Neuron (in vitro differentiated cells): ENCODE measurements at regions not wholly inside any gene's neighbourhood (a gene's known extent, or its start where the extent isn't known, plus 50 kb on each side); places are given as distances from the start of the nearest gene placed in this dataset.
"Not testable (repeated sequence)": the region's sequence is repeated elsewhere in the genome, so short reads cannot be mapped to it uniquely, and the experiment has no call there.

Experiments
- H2AFZ ChIP-seq: one replicate; pipeline ENCODE4 v1.6.1; 2013; ENCODE audit warnings: low read depth, mild to moderate bottlenecking, inconsistent platforms, low read length, moderate library complexity
- H3K27me3 ChIP-seq: one replicate; pipeline ENCODE4 v1.6.1; 2013; ENCODE audit warnings: low read length; ENCODE audit not compliant: insufficient read depth
- H3K36me3 ChIP-seq: one replicate; pipeline ENCODE4 v1.6.1; 2013; ENCODE audit warnings: low read length; ENCODE audit not compliant: insufficient read depth
- H3K4me1 ChIP-seq: one replicate; pipeline ENCODE4 v1.6.1; 2013; ENCODE audit warnings: low read length; ENCODE audit not compliant: insufficient read depth
- H3K4me3 ChIP-seq: 2 replicates; pipeline ENCODE4 v1.5.1; 2013; ENCODE audit warnings: mild to moderate bottlenecking, low read length, moderate library complexity
- H3K9me3 ChIP-seq: one replicate; pipeline ENCODE4 v1.6.1; 2013; ENCODE audit warnings: low read length

- H3K9me3 ChIP-seq, result no peaks in the 10 kb centered on the region
- H2AFZ ChIP-seq, result no peak overlapping the region
- H3K4me3 ChIP-seq, result no peak overlapping the region
- no peaks in the 10 kb centered on the region for H3K4me1 ChIP-seq
- no peaks in the 10 kb centered on the region for H3K36me3 ChIP-seq
- no peaks in the 10 kb centered on the region for H3K27me3 ChIP-seq
These were observed 105.4 kb downstream of the RFX6 start for GRCh38 chr6:116982401-116982800.

- Histone ChIP-seq H3K36me3 (no peaks in the 10 kb centered on the region), H3K4me3 (no peak overlapping the region), H3K4me1 (no peaks in the 10 kb centered on the region), H3K27me3 (no peaks in the 10 kb centered on the region), H2AFZ (no peak overlapping the region), H3K9me3 (no peaks in the 10 kb centered on the region)
These were observed 106.3 kb downstream of the RFX6 start for GRCh38 chr6:116983375-116983774.

- Histone ChIP-seq H3K4me1 (no peaks in the 10 kb centered on the region), H3K27me3 (no peaks in the 10 kb centered on the region), H3K4me3 (no peak overlapping the region), H2AFZ (no peak overlapping the region), H3K36me3 (no peaks in the 10 kb centered on the region), H3K9me3 (no peaks in the 10 kb centered on the region)
These were observed 109.8 kb downstream of the RFX6 start for GRCh38 chr6:116986819-116987218.

GRCh38 chr6:116990679-116991078, 113.6 kb downstream of the RFX6 start:
- Histone ChIP-seq H3K9me3 (no peaks in the 10 kb centered on the region), H3K27me3 (no peaks in the 10 kb centered on the region), H3K4me1 (no peaks in the 10 kb centered on the region), H3K36me3 (no peaks in the 10 kb centered on the region), H3K4me3 (no peak overlapping the region), H2AFZ (no peak overlapping the region)

- H2AFZ ChIP-seq, result no peak overlapping the region
- no peaks in the 10 kb centered on the region for H3K4me1 ChIP-seq
- H3K36me3 ChIP-seq, result no peaks in the 10 kb centered on the region
- H3K4me3 ChIP-seq, result no peak overlapping the region
- no peaks in the 10 kb centered on the region for H3K9me3 ChIP-seq
- H3K27me3 ChIP-seq, result no peaks in the 10 kb centered on the region
These were observed 115.5 kb downstream of the RFX6 start for GRCh38 chr6:116992546-116992945.

- Histone ChIP-seq H3K27me3 (no peaks in the 10 kb centered on the region), H3K9me3 (no peaks in the 10 kb centered on the region), H3K4me1 (no peaks in the 10 kb centered on the region), H3K36me3 (no peaks in the 10 kb centered on the region), H3K4me3 (no peak overlapping the region), H2AFZ (no peak overlapping the region)
These were observed 117.4 kb downstream of the RFX6 start for GRCh38 chr6:116994447-116994846.

- Histone ChIP-seq H2AFZ (no peak overlapping the region), H3K36me3 (no peaks in the 10 kb centered on the region), H3K9me3 (no peaks in the 10 kb centered on the region), H3K4me1 (no peaks in the 10 kb centered on the region), H3K4me3 (no peak overlapping the region), H3K27me3 (no peaks in the 10 kb centered on the region)
These were observed 119.8 kb downstream of the RFX6 start for GRCh38 chr6:116996842-116997241.

- Histone ChIP-seq H2AFZ (no peak overlapping the region), H3K4me1 (no peaks in the 10 kb centered on the region), H3K36me3 (no peaks in the 10 kb centered on the region), H3K4me3 (no peak overlapping the region), H3K9me3 (no peaks in the 10 kb centered on the region), H3K27me3 (no peaks in the 10 kb centered on the region)
These were observed 120.5 kb downstream of the RFX6 start for GRCh38 chr6:116997496-116997895.

GRCh38 chr6:117007659-117008058, 130.6 kb downstream of the RFX6 start:
- H3K27me3 ChIP-seq, result no peaks in the 10 kb centered on the region
- no peak overlapping the region for H3K4me3 ChIP-seq
- no peak overlapping the region for H2AFZ ChIP-seq

GRCh38 chr6:117008618-117009017, 131.6 kb downstream of the RFX6 start:
- Histone ChIP-seq H3K9me3 (no peaks in the 10 kb centered on the region), H2AFZ (no peak overlapping the region), H3K4me3 (no peak overlapping the region), H3K4me1 (no peaks in the 10 kb centered on the region), H3K27me3 (no peaks in the 10 kb centered on the region), H3K36me3 (no peaks in the 10 kb centered on the region)

More at GRCh38 chr6:117007659-117008058, 130.6 kb downstream of the RFX6 start:
- no peaks in the 10 kb centered on the region for H3K4me1 ChIP-seq
- no peaks in the 10 kb centered on the region for H3K36me3 ChIP-seq
- no peaks in the 10 kb centered on the region for H3K9me3 ChIP-seq

- H3K9me3 ChIP-seq, H3K4me3 ChIP-seq, H2AFZ ChIP-seq, H3K4me1 ChIP-seq, H3K36me3 ChIP-seq, H3K27me3 ChIP-seq: not testable (repeated sequence)
These were observed 137.8 kb downstream of the RFX6 start for GRCh38 chr6:117014641-117015473.

GRCh38 chr6:117015474-117015804, 138.4 kb downstream of the RFX6 start:
- H2AFZ ChIP-seq, H3K27me3 ChIP-seq, H3K36me3 ChIP-seq: not testable (repeated sequence)

GRCh38 chr6:117018771-117019170, 141.7 kb downstream of the RFX6 start:
- Histone ChIP-seq H3K4me3 (no peak overlapping the region), H3K4me1 (no peaks in the 10 kb centered on the region), H2AFZ (no peak overlapping the region), H3K36me3 (no peaks in the 10 kb centered on the region), H3K9me3 (no peaks in the 10 kb centered on the region), H3K27me3 (no peaks in the 10 kb centered on the region)

More at GRCh38 chr6:117015474-117015804, 138.4 kb downstream of the RFX6 start:
- not testable (repeated sequence) for H3K9me3 ChIP-seq, H3K4me3 ChIP-seq, H3K4me1 ChIP-seq

- Histone ChIP-seq H3K36me3 (no peaks in the 10 kb centered on the region), H3K4me3 (no peak overlapping the region)
These were observed 145.7 kb downstream of the RFX6 start for GRCh38 chr6:117022774-117023173.

More at GRCh38 chr6:117022774-117023173, 145.7 kb downstream of the RFX6 start:
- H3K4me1 ChIP-seq, result no peaks in the 10 kb centered on the region
- H3K27me3 ChIP-seq, result no peaks in the 10 kb centered on the region
- no peaks in the 10 kb centered on the region for H3K9me3 ChIP-seq
- H2AFZ ChIP-seq, result no peak overlapping the region
